Activated CD4-positive, alpha-beta T cell treated with anti-CD3 and anti-CD28 coated beads for 36 hours (primary cell): ENCODE measurements at regions not wholly inside any gene's neighbourhood (a gene's known extent, or its start where the extent isn't known, plus 50 kb on each side); places are given as distances from the start of the nearest gene placed in this dataset.
"Not testable (repeated sequence)": the region's sequence is repeated elsewhere in the genome, so short reads cannot be mapped to it uniquely, and the experiment has no call there.

Experiments
- ATAC-seq: fragments of 200-7000 bp; cut with Tn5 transposase; one replicate; pipeline ENCODE4 v1.10.0; 2021; ENCODE audit warnings: mild to moderate bottlenecking, moderate library complexity
- CTCF ChIA-PET: fragments of 350-600 bp; sonication (Branson Sonifier 250); formaldehyde crosslinking; loops from one replicate; lab custom pipeline; 2021; ENCODE audit warnings: antibody characterized with exemption; lab: Charles Lee
- POLR2A ChIA-PET: fragments of 350-600 bp; sonication (Branson Sonifier 250); formaldehyde crosslinking; loops from one replicate; lab custom pipeline; 2021; ENCODE audit warnings: antibody characterized with exemption, inconsistent platforms; lab: Charles Lee
- DNase-seq: peaks from one replicate; pipeline ENCODE4 v3.0.0-alpha.2; 2020
- H3K27ac Mint-ChIP-seq: one replicate; pipeline ENCODE4 v1.8.0; 2021; ENCODE audit warnings: mixed read lengths
- H3K27me3 Mint-ChIP-seq: one replicate; pipeline ENCODE4 v1.8.0; 2021; ENCODE audit warnings: mixed read lengths
- H3K36me3 Mint-ChIP-seq: one replicate; pipeline ENCODE4 v1.8.0; 2021; ENCODE audit warnings: low read depth, mixed read lengths
- H3K4me1 Mint-ChIP-seq: one replicate; pipeline ENCODE4 v1.8.0; 2021; ENCODE audit warnings: mixed read lengths
- H3K4me3 Mint-ChIP-seq: one replicate; pipeline ENCODE4 v1.8.0; 2021; ENCODE audit warnings: mild to moderate bottlenecking, moderate library complexity, mixed read lengths
- H3K9me3 Mint-ChIP-seq: one replicate; pipeline ENCODE4 v1.8.0; 2021; ENCODE audit warnings: low read depth, mixed read lengths
- intact Hi-C, 2 experiments: fragments of 100-400 bp; cut with DNase I in 1 of 2; cut with micrococcal nuclease in 1 of 2; formaldehyde crosslinking; loops; one replicate each; pipeline versions ENCODE4 v1.14.2 to v1.15.1; 2022 to 2024; cut with DNase I, micrococcal nuclease

GRCh38 chr12:54713876-54714275 is 65.7 kb upstream of the DCD start:
- POLR2A ChIA-PET, H3K27me3 Mint-ChIP-seq, H3K9me3 Mint-ChIP-seq, H3K4me1 Mint-ChIP-seq, H3K27ac Mint-ChIP-seq, DNase-seq, H3K4me3 Mint-ChIP-seq, H3K36me3 Mint-ChIP-seq, intact Hi-C loops, ATAC-seq, CTCF ChIA-PET: not testable (repeated sequence)

- no peak for DNase-seq
- CTCF ChIA-PET: interaction anchor here (0.7 kb wide), 1 partner anchor 10 kb away, joined by 3 read pairs; no protein-coding TSS in a partner anchor
- H3K9me3 Mint-ChIP-seq: no peaks in the 10 kb centered on the region
These were observed 63.5 kb upstream of the DCD start for GRCh38 chr12:54711669-54712068.

GRCh38 chr12:54708826-54709225 is 60.7 kb upstream of the DCD start:
- no peak overlapping the region for H3K4me3 Mint-ChIP-seq
- POLR2A ChIA-PET: no interaction called here
- DNase-seq (no peak), ATAC-seq (no peak)
- no peaks in the 10 kb centered on the region for H3K4me1 Mint-ChIP-seq
- no peaks in the 10 kb centered on the region for H3K9me3 Mint-ChIP-seq
- no peak overlapping the region for H3K27ac Mint-ChIP-seq
- CTCF ChIA-PET: interaction anchor here (0.6 kb wide), 1 partner anchor 1228 kb away, joined by 4 read pairs; no protein-coding TSS in a partner anchor
- intact Hi-C loops: loop anchor here in 1 of 2 experiments (10.0 kb wide), 1 partner anchor 436 kb away; no protein-coding TSS in a partner anchor
- H3K27me3 Mint-ChIP-seq: peaks cover 6% of the 10 kb centered on the region
- H3K36me3 Mint-ChIP-seq: no peaks in the 10 kb centered on the region

More at GRCh38 chr12:54711669-54712068, 63.5 kb upstream of the DCD start:
- no peak for ATAC-seq
- no peak overlapping the region for H3K4me3 Mint-ChIP-seq
- H3K4me1 Mint-ChIP-seq: no peaks in the 10 kb centered on the region
- intact Hi-C loops: no loop called here
- H3K27ac Mint-ChIP-seq: no peak overlapping the region
- peaks cover 6% of the 10 kb centered on the region for H3K27me3 Mint-ChIP-seq
- POLR2A ChIA-PET: no interaction called here
- H3K36me3 Mint-ChIP-seq: no peaks in the 10 kb centered on the region

- intact Hi-C loops: loop anchor here (5.0 to 10.0 kb wide), 2 partner anchors 148 to 441 kb away; partner anchors contain the start of gene MUCL1 (in 1 of the 2)
These were observed 56.0 kb upstream of the DCD start for GRCh38 chr12:54704202-54704601.

GRCh38 chr12:54701940-54702592 is 53.9 kb upstream of the DCD start:
- ATAC-seq (peak; percentile 58), DNase-seq (no peak)
- Mint-ChIP-seq H3K4me3 (no peak overlapping the region), H3K27ac (no peak overlapping the region), H3K27me3 (no peaks in the 10 kb centered on the region), H3K9me3 (no peaks in the 10 kb centered on the region), H3K36me3 (no peaks in the 10 kb centered on the region), H3K4me1 (no peaks in the 10 kb centered on the region)
- ChIA-PET CTCF (interaction anchor here (0.5 to 3.8 kb wide), 31 partner anchors 9 to 696 kb away, joined by 3 to 42 read pairs (median 4); no protein-coding TSS in a partner anchor), POLR2A (no interaction called here)
- intact Hi-C loops: loop anchor here (1.0 to 10.0 kb wide), 5 partner anchors 47 to 443 kb away; partner anchors contain the start of gene MUCL1 (in 1 of the 2)

More at GRCh38 chr12:54704202-54704601, 56.0 kb upstream of the DCD start:
- Mint-ChIP-seq H3K27ac (no peak overlapping the region), H3K4me3 (no peak overlapping the region), H3K9me3 (no peaks in the 10 kb centered on the region), H3K36me3 (no peaks in the 10 kb centered on the region), H3K27me3 (no peaks in the 10 kb centered on the region), H3K4me1 (no peaks in the 10 kb centered on the region)
- ATAC-seq (no peak), DNase-seq (no peak)
- ChIA-PET CTCF (no interaction called here), POLR2A (no interaction called here)

GRCh38 chr12:54700849-54701248 is 52.7 kb upstream of the DCD start:
- CTCF ChIA-PET: interaction anchor here (0.6 to 3.8 kb wide), 16 partner anchors 8 to 1302 kb away, joined by 3 to 42 read pairs (median 8); no protein-coding TSS in a partner anchor

GRCh38 chr12:54700301-54700700 is 52.1 kb upstream of the DCD start:
- Mint-ChIP-seq H3K9me3 (no peaks in the 10 kb centered on the region), H3K36me3 (no peaks in the 10 kb centered on the region), H3K27ac (no peak overlapping the region), H3K4me3 (no peak overlapping the region), H3K27me3 (peaks cover 7% of the 10 kb centered on the region), H3K4me1 (no peaks in the 10 kb centered on the region)
- intact Hi-C loops: loop anchor here (5.0 to 10.0 kb wide), 2 partner anchors 152 to 444 kb away; partner anchors contain the start of gene MUCL1 (in 1 of the 2)
- DNase-seq: no peak
- ChIA-PET POLR2A (interaction anchor here (0.7 kb wide), 1 partner anchor 709 kb away, joined by 3 read pairs; no protein-coding TSS in a partner anchor), CTCF (interaction anchor here (0.7 to 3.8 kb wide), 7 partner anchors 22 to 442 kb away, joined by 3 to 42 read pairs (median 8); no protein-coding TSS in a partner anchor)
- no peak for ATAC-seq

More at GRCh38 chr12:54700849-54701248, 52.7 kb upstream of the DCD start:
- Mint-ChIP-seq H3K36me3 (no peaks in the 10 kb centered on the region), H3K27ac (no peak overlapping the region), H3K9me3 (no peaks in the 10 kb centered on the region), H3K27me3 (peaks cover 4% of the 10 kb centered on the region), H3K4me1 (no peaks in the 10 kb centered on the region), H3K4me3 (no peak overlapping the region)
- no peak for ATAC-seq
- intact Hi-C loops: loop anchor here (5.0 to 10.0 kb wide), 2 partner anchors 151 to 444 kb away; partner anchors contain the start of gene MUCL1 (in 1 of the 2)
- POLR2A ChIA-PET: interaction anchor here (0.7 kb wide), 1 partner anchor 710 kb away, joined by 3 read pairs; no protein-coding TSS in a partner anchor
- DNase-seq: no peak
